Esophagus muscularis mucosa (tissue), 4 donors: ENCODE measurements at regions not wholly inside any gene's neighbourhood (a gene's known extent, or its start where the extent isn't known, plus 50 kb on each side); places are given as distances from the start of the nearest gene placed in this dataset.
A peak's percentile ranks its signal among the peaks of the same experiment; 100 is the strongest.

Source experiments
- DNase-seq: peaks from one replicate; pipeline ENCODE4 v3.0.0-alpha.2; 2017; ENCODE audit errors: extremely low spot score
- H3K27ac ChIP-seq, 4 donors: fragments of 200-600 bp; sonication (generic); replicated peaks in 1 of 4; 1 replicate in 3 of 4; 2 replicates in 1 of 4; pipeline ENCODE4 v1.5.1; 2016 to 2019; ENCODE audit warnings: mild to moderate bottlenecking in 1 of 4
- H3K27me3 ChIP-seq, 4 donors: fragments of 200-600 bp; sonication (generic); one replicate each; pipeline versions ENCODE4 v1.5.1 to v1.6.0; 2016 to 2019
- H3K36me3 ChIP-seq, 4 donors: fragments of 200-600 bp; sonication (generic); one replicate each; pipeline ENCODE4 v1.5.1; 2016 to 2019
- H3K4me1 ChIP-seq, 4 donors: fragments of 200-600 bp; sonication (generic); one replicate each; pipeline ENCODE4 v1.5.1; 2016 to 2019
- H3K4me3 ChIP-seq, 4 donors: fragments of 200-600 bp; sonication (generic); 1 replicate in 2 of 4; 2 replicates in 2 of 4; pipeline ENCODE4 v1.5.1; 2016 to 2019; ENCODE audit warnings: mild to moderate bottlenecking in 4 of 4, moderate library complexity in 1 of 4
- H3K9me3 ChIP-seq, 4 donors: fragments of 200-600 bp; sonication (generic); 1 replicate in 3 of 4; 2 replicates in 1 of 4; pipeline ENCODE4 v1.5.1; 2016 to 2019
- CTCF ChIP-seq, 3 experiments: fragments of 200-600 bp in 2 of 3; fragments of 450-650 bp in 1 of 3; sonication (generic) in 2 of 3; IDR thresholded peaks; one replicate each; pipeline ENCODE4 v1.5.1; 2017 to 2019; ENCODE audit warnings: antibody characterized with exemption in 3 of 3, mild to moderate bottlenecking in 2 of 3, moderate library complexity in 1 of 3
- EP300 ChIP-seq: sonication (generic); formaldehyde crosslinking; IDR thresholded peaks from one replicate; pipeline ENCODE4 v1.6.1; 2017; ENCODE audit warnings: antibody characterized with exemption
- POLR2A ChIP-seq: fragments of 450-650 bp; IDR thresholded peaks from one replicate; pipeline ENCODE4 v1.6.1; 2017; ENCODE audit warnings: antibody characterized with exemption, moderate library complexity, mild to moderate bottlenecking, low read depth
- POLR2AphosphoS5 ChIP-seq, 2 donors: sonication (generic); formaldehyde crosslinking; IDR thresholded peaks; one replicate each; pipeline ENCODE4 v1.6.1; 2017; ENCODE audit warnings: antibody characterized with exemption in 2 of 2
- WGBS: methylation state at CpG from one replicate; pipeline ENCODE4 v1.1.5; 2018; 5-methylcytosine and 5-hydroxymethylcytosine counted together
- intact Hi-C: fragments of 100-400 bp; cut with DNase I; formaldehyde crosslinking; loops from one replicate; pipeline ENCODE4 v1.15.1; 2023

- H3K4me3 ChIP-seq = no peak overlapping the region
- H3K27me3 ChIP-seq = no peaks in the 10 kb centered on the region
- no peaks in the 10 kb centered on the region for H3K36me3 ChIP-seq
- WGBS = 90% methylated on average over 2 of the region's 2 CpGs
- DNase-seq = no peak
- no peak overlapping the region for H3K27ac ChIP-seq
- no peak for TF ChIP-seq EP300
- no peak for TF ChIP-seq POLR2AphosphoS5 (IDR thresholded peaks at IDR 0.05)
- no peak for TF ChIP-seq CTCF (IDR thresholded peaks at IDR 0.05)
- no peak for TF ChIP-seq POLR2A
- intact Hi-C loops = no loop called here
- peaks cover 6 to 15% (median 12%) of the 10 kb centered on the region in 4 donors for H3K4me1 ChIP-seq
- no peaks in the 10 kb centered on the region for H3K9me3 ChIP-seq
Observed at GRCh38 chr2:143954844-143955243, 565.1 kb downstream of the ZEB2 start.

- H3K27ac ChIP-seq = no peak overlapping the region
- intact Hi-C loops = no loop called here
- WGBS = 62% methylated on average over 4 of the region's 4 CpGs
Observed at GRCh38 chr2:143954186-143954585, 565.7 kb downstream of the ZEB2 start.

GRCh38 chr2:143953451-143954030 lies 566.4 kb downstream of the ZEB2 start:
- no peak overlapping the region for H3K27ac ChIP-seq
- peak overlapping the region in 1 of 4 donors; percentile 5 for H3K4me3 ChIP-seq
- no peaks in the 10 kb centered on the region for H3K27me3 ChIP-seq
- no peaks in the 10 kb centered on the region for H3K36me3 ChIP-seq
- DNase-seq = no peak
- intact Hi-C loops = no loop called here
- TF ChIP-seq EP300 = no peak
- no peak for TF ChIP-seq POLR2AphosphoS5 (IDR thresholded peaks at IDR 0.05)
- no peak for TF ChIP-seq CTCF (IDR thresholded peaks at IDR 0.05)
- TF ChIP-seq POLR2A = no peak
- 68% methylated on average over 2 of the region's 2 CpGs for WGBS
- no peaks in the 10 kb centered on the region for H3K9me3 ChIP-seq
- H3K4me1 ChIP-seq = peaks cover 6 to 21% (median 15%) of the 10 kb centered on the region in 4 donors

More at GRCh38 chr2:143954186-143954585, 565.7 kb downstream of the ZEB2 start:
- Histone ChIP-seq H3K9me3 (no peaks in the 10 kb centered on the region), H3K27me3 (no peaks in the 10 kb centered on the region), H3K4me1 (peaks cover 6 to 19% (median 15%) of the 10 kb centered on the region in 4 donors), H3K4me3 (no peak overlapping the region), H3K36me3 (no peaks in the 10 kb centered on the region)
- TF ChIP-seq POLR2AphosphoS5 (IDR thresholded peaks at IDR 0.05) (no peak), EP300 (no peak), CTCF (IDR thresholded peaks at IDR 0.05) (no peak), POLR2A (no peak)
- no peak for DNase-seq

- intact Hi-C loops = no loop called here
Observed at GRCh38 chr2:143952536-143952935, 567.4 kb downstream of the ZEB2 start.

More at GRCh38 chr2:143952536-143952935, 567.4 kb downstream of the ZEB2 start:
- Histone ChIP-seq H3K4me3 (no peak overlapping the region), H3K27me3 (no peaks in the 10 kb centered on the region), H3K36me3 (no peaks in the 10 kb centered on the region), H3K4me1 (peaks cover 6 to 21% (median 15%) of the 10 kb centered on the region in 4 donors), H3K27ac (no peak overlapping the region), H3K9me3 (no peaks in the 10 kb centered on the region)
- no peak for DNase-seq
- 92% methylated on average over 1 of the region's 1 CpG for WGBS
- TF ChIP-seq EP300 (no peak), POLR2AphosphoS5 (IDR thresholded peaks at IDR 0.05) (no peak), POLR2A (no peak), CTCF (IDR thresholded peaks at IDR 0.05) (no peak)
